GM12891 (cell line): ENCODE measurements at regions not wholly inside any gene's neighbourhood (a gene's known extent, or its start where the extent isn't known, plus 50 kb on each side); places are given as distances from the start of the nearest gene placed in this dataset.

Experiments
- DNase-seq: peaks from one replicate; pipeline ENCODE4 v3.0.0; 2011; ENCODE audit warnings: low spot score; ENCODE audit not compliant: insufficient read length
- FAIRE-seq: peaks from 2 replicates; lab custom pipeline; 2011; peaks lifted over from hg19 to GRCh38; lab: Jason Lieb, UNC
- PAX5 ChIP-seq: IDR thresholded peaks from 2 replicates; pipeline ENCODE4 v1.6.1; 2011; ENCODE audit warnings: low read length, moderate library complexity, mild to moderate bottlenecking; ENCODE audit not compliant: insufficient read depth, severe bottlenecking
- POLR2A ChIP-seq: IDR thresholded peaks from 2 replicates; pipeline ENCODE4 v1.6.1; 2011; ENCODE audit warnings: low read depth, low read length, control low read depth
- POLR2AphosphoS5 ChIP-seq: IDR thresholded peaks from 2 replicates; pipeline ENCODE4 v1.6.1; 2011; ENCODE audit warnings: low read depth, low read length, control low read depth
- POU2F2 ChIP-seq: IDR thresholded peaks from 2 replicates; pipeline ENCODE4 v1.6.1; 2011; ENCODE audit warnings: low read depth, mild to moderate bottlenecking, control low read depth, low read length, moderate library complexity
- SPI1 ChIP-seq: IDR thresholded peaks from 2 replicates; pipeline ENCODE4 v1.6.1; 2011; ENCODE audit warnings: low read depth, low read length, control low read depth
- TAF1 ChIP-seq: IDR thresholded peaks from 2 replicates; pipeline ENCODE4 v1.6.1; 2011; ENCODE audit warnings: low read depth, low read length, control low read depth

- DNase-seq (no peak), FAIRE-seq (peak; percentile 70)
- no peak for TF ChIP-seq PAX5
- TF ChIP-seq POLR2AphosphoS5: no peak
- no peak for TF ChIP-seq POLR2A
- TF ChIP-seq POU2F2: no peak
- no peak for TF ChIP-seq TAF1
- no peak for TF ChIP-seq SPI1
Observed at GRCh38 chr7:145036604-145037405, 201.0 kb upstream of the TPK1 start.

- DNase-seq: no peak
- no peak for TF ChIP-seq PAX5
- no peak for TF ChIP-seq SPI1
- TF ChIP-seq TAF1: no peak
- TF ChIP-seq POLR2AphosphoS5: no peak
- no peak for TF ChIP-seq POU2F2
- TF ChIP-seq POLR2A: no peak
- FAIRE-seq: no peak
Observed at GRCh38 chr7:145031162-145031561, 195.3 kb upstream of the TPK1 start.

GRCh38 chr7:145030754-145031153, 194.9 kb upstream of the TPK1 start:
- no peak for TF ChIP-seq PAX5
- no peak for TF ChIP-seq SPI1
- TF ChIP-seq POLR2A: no peak
- TF ChIP-seq POLR2AphosphoS5: no peak
- TF ChIP-seq POU2F2: no peak
- TF ChIP-seq TAF1: no peak
- DNase-seq: no peak
- FAIRE-seq: no peak

DNA sequence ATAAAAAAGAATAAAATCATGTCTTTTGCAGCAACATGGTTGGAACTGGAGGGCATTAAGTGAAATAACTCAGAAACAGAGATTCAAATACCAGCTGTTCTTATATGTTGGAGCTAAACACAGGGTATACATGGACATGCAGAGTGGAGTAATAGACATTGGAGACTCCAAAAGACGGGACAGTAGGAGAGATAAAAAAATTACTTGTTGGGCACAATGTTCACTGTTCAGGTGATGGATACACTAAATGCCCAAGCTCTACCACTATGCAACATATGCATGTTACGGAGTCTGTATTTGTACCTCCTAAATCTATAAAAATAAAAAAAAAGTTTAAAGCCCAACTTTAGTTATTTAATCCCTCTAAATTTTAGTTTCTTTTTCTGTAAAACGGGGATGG, 184.6 kb upstream of the TPK1 start:
- TF ChIP-seq POLR2AphosphoS5 (no peak), TAF1 (no peak), SPI1 (no peak), POU2F2 (no peak), PAX5 (no peak), POLR2A (no peak)
- no peak for FAIRE-seq
- DNase-seq: no peak

- TF ChIP-seq POLR2A (no peak), SPI1 (no peak), POLR2AphosphoS5 (no peak), POU2F2 (no peak), TAF1 (no peak), PAX5 (no peak)
- FAIRE-seq: no peak
- DNase-seq: no peak
Observed at GRCh38 chr7:145016068-145016467, 180.2 kb upstream of the TPK1 start.

GRCh38 chr7:145009876-145010275, 174.0 kb upstream of the TPK1 start:
- TF ChIP-seq PAX5: no peak
- no peak for TF ChIP-seq POLR2A
- TF ChIP-seq POU2F2: no peak
- no peak for TF ChIP-seq POLR2AphosphoS5
- TF ChIP-seq SPI1: no peak
- TF ChIP-seq TAF1: no peak
- DNase-seq: no peak
- no peak for FAIRE-seq

DNA sequence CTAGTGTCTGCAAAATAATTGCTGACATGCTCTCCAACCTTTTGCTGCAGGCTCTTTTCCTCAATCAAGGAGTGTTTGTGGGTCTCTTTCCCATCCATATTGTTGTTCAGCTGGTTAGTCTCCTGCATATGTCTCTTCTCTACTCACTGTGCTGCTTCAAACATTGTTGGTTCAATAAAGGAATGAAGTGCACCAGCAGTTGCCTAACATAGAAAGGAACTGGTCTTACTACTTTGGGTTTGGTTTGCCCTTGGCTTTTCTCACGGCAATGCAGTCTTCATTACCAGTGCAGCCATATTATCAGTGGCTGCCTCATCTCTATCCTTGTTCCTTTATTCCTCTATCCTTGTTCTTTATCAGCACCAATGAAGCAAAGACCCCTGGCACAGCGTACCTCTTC, 169.7 kb upstream of the TPK1 start:
- FAIRE-seq (no peak), DNase-seq (no peak)
- TF ChIP-seq POLR2A (no peak), SPI1 (no peak), TAF1 (no peak), POLR2AphosphoS5 (no peak), POU2F2 (no peak), PAX5 (no peak)

GRCh38 chr7:144997512-144997911, 161.7 kb upstream of the TPK1 start:
- DNase-seq: no peak
- TF ChIP-seq POLR2A (no peak), TAF1 (no peak), POLR2AphosphoS5 (no peak), PAX5 (no peak), SPI1 (no peak), POU2F2 (no peak)
- no peak for FAIRE-seq

GRCh38 chr7:144995495-144995894, 159.6 kb upstream of the TPK1 start:
- no peak for FAIRE-seq
- TF ChIP-seq SPI1 (no peak), POLR2A (no peak), TAF1 (no peak), POU2F2 (no peak), PAX5 (no peak), POLR2AphosphoS5 (no peak)
- no peak for DNase-seq

GRCh38 chr7:144991041-144991440, 155.2 kb upstream of the TPK1 start:
- no peak for TF ChIP-seq TAF1
- TF ChIP-seq SPI1: no peak
- no peak for TF ChIP-seq POU2F2
- no peak for TF ChIP-seq PAX5
- TF ChIP-seq POLR2AphosphoS5: no peak
- TF ChIP-seq POLR2A: no peak
- FAIRE-seq: no peak
- DNase-seq: no peak
